ENCODE measurements at regions not wholly inside any gene's neighbourhood (a gene's known extent, or its start where the extent isn't known, plus 50 kb on each side); places are given as distances from the start of the nearest gene placed in this dataset.

GRCh38 chr14:104383996-104384775 lies 195.4 kb upstream of the C14orf180 start:
- H3K4me2 ChIP-seq (ENCODE audit: control insufficient read depth, extremely low read depth, insufficient read depth, low read depth, low read length) = no peak overlapping the region
- H3K27ac ChIP-seq (ENCODE audit: control insufficient read depth, insufficient read depth, low read length) = no peak overlapping the region
- dilution Hi-C loops (cut with MboI; ENCODE audit: extremely low pct_ligation_motif_present, low sequenced_read_pairs) = no loop called here
- no peak overlapping the region for H3K4me3 ChIP-seq (ENCODE audit: control insufficient read depth in 2 of 3, extremely low read depth in 1 of 3, insufficient read depth in 2 of 3, low read depth in 1 of 3, low read length in 3 of 3)
- no peak for FAIRE-seq
- H3K79me2 ChIP-seq (ENCODE audit: control insufficient read depth, insufficient read depth, low read length) = no peaks in the 10 kb centered on the region
- no peak overlapping the region for H2AFZ ChIP-seq (ENCODE audit: control insufficient read depth, low read length)
- H3K9me1 ChIP-seq (ENCODE audit: control insufficient read depth, extremely low read depth, insufficient read depth, low read length) = no peaks in the 10 kb centered on the region
- no peaks in the 10 kb centered on the region for H3K9me3 ChIP-seq (ENCODE audit: control insufficient read depth, low read depth, low read length)
- H4K20me1 ChIP-seq (ENCODE audit: control insufficient read depth, extremely low read depth, insufficient read depth, low read length) = no peaks in the 10 kb centered on the region
- no peak overlapping the region for H3K9ac ChIP-seq (ENCODE audit: control insufficient read depth, extremely low read depth, insufficient read depth, low read length)
- H3K36me3 ChIP-seq (ENCODE audit: control insufficient read depth in 2 of 2, extremely low read depth in 1 of 2, insufficient read depth in 2 of 2, low read length in 2 of 2) = no peaks in the 10 kb centered on the region
- H3K27me3 ChIP-seq (ENCODE audit: control insufficient read depth, extremely low read depth, insufficient read depth, low read length) = peaks cover 20% of the 10 kb centered on the region
- no peak for DNase-seq (ENCODE audit: low read depth, low spot score)
- TF ChIP-seq EZH2 (IDR thresholded peaks at IDR 0.05; ENCODE audit: low read length) (no peak), CTCF (optimal IDR thresholded peaks at IDR 0.05 in 1 of 3, IDR thresholded peaks at IDR 0.05 in 1 of 3, conservative IDR thresholded peaks at IDR 0.05 in 1 of 3; ENCODE audit: extremely low read depth in 1 of 3, insufficient read depth in 2 of 3, low read length in 3 of 3) (no peak)
- no peaks in the 10 kb centered on the region for H3K4me1 ChIP-seq (ENCODE audit: control insufficient read depth, extremely low read depth, insufficient read depth, low read length)

GRCh38 chr14:104384776-104385071 lies 194.8 kb upstream of the C14orf180 start:
- no peak overlapping the region for H2AFZ ChIP-seq (ENCODE audit: control insufficient read depth, low read length)
- no peak overlapping the region for H3K9ac ChIP-seq (ENCODE audit: control insufficient read depth, extremely low read depth, insufficient read depth, low read length)
- TF ChIP-seq CTCF (optimal IDR thresholded peaks at IDR 0.05 in 1 of 3, IDR thresholded peaks at IDR 0.05 in 1 of 3, conservative IDR thresholded peaks at IDR 0.05 in 1 of 3; ENCODE audit: extremely low read depth in 1 of 3, insufficient read depth in 2 of 3, low read length in 3 of 3) (no peak), EZH2 (IDR thresholded peaks at IDR 0.05; ENCODE audit: low read length) (no peak)
- no peak overlapping the region for H3K4me3 ChIP-seq (ENCODE audit: control insufficient read depth in 2 of 3, extremely low read depth in 1 of 3, insufficient read depth in 2 of 3, low read depth in 1 of 3, low read length in 3 of 3)
- DNase-seq (ENCODE audit: low read depth, low spot score) (no peak), FAIRE-seq (no peak)
- dilution Hi-C loops (cut with MboI; ENCODE audit: extremely low pct_ligation_motif_present, low sequenced_read_pairs) = no loop called here
- no peaks in the 10 kb centered on the region for H3K4me1 ChIP-seq (ENCODE audit: control insufficient read depth, extremely low read depth, insufficient read depth, low read length)
- no peaks in the 10 kb centered on the region for H3K9me3 ChIP-seq (ENCODE audit: control insufficient read depth, low read depth, low read length)
- no peak overlapping the region for H3K27ac ChIP-seq (ENCODE audit: control insufficient read depth, insufficient read depth, low read length)
- H3K27me3 ChIP-seq (ENCODE audit: control insufficient read depth, extremely low read depth, insufficient read depth, low read length) = peaks cover 20% of the 10 kb centered on the region
- no peaks in the 10 kb centered on the region for H3K79me2 ChIP-seq (ENCODE audit: control insufficient read depth, insufficient read depth, low read length)
- no peaks in the 10 kb centered on the region for H4K20me1 ChIP-seq (ENCODE audit: control insufficient read depth, extremely low read depth, insufficient read depth, low read length)
- no peaks in the 10 kb centered on the region for H3K9me1 ChIP-seq (ENCODE audit: control insufficient read depth, extremely low read depth, insufficient read depth, low read length)
- no peak overlapping the region for H3K4me2 ChIP-seq (ENCODE audit: control insufficient read depth, extremely low read depth, insufficient read depth, low read depth, low read length)
- no peaks in the 10 kb centered on the region for H3K36me3 ChIP-seq (ENCODE audit: control insufficient read depth in 2 of 2, extremely low read depth in 1 of 2, insufficient read depth in 2 of 2, low read length in 2 of 2)
